ENCODE measurements at regions not wholly inside any gene's neighbourhood (a gene's known extent, or its start where the extent isn't known, plus 50 kb on each side); places are given as distances from the start of the nearest gene placed in this dataset.
"Not testable (repeated sequence)": the region's sequence is repeated elsewhere in the genome, so short reads cannot be mapped to it uniquely, and the experiment has no call there.

DNA sequence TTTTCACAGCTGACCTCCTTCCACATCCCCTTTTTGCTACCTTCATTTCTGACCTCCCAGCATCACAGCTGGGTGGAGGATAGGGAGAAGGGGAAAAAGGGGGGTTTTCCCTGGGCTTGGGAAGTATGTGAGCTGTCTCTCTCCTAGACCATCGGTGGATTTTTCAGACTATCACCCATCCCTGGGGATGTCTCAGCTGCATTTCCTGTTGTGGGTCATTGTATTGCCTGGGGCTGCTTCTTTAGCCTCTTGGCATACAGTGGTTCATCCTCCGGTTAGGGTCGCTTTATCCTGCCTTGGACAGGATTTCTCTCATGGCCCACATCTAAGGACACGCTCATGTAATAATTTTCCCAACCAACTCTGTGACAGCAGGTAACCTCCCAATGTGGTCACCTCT is 142.5 kb upstream of the ARG1 start:
- no peak for DNase-seq (ENCODE audit: low read depth)

GRCh38 chr6:131431718-131432117 is 141.3 kb upstream of the ARG1 start:
- no peak for DNase-seq (ENCODE audit: low read depth)

- no peak for DNase-seq (ENCODE audit: low read depth)
Measured at GRCh38 chr6:131433927-131434326, 139.1 kb upstream of the ARG1 start.

GRCh38 chr6:131436358-131436757 is 136.7 kb upstream of the ARG1 start:
- no peak for DNase-seq (ENCODE audit: low read depth)

GRCh38 chr6:131443014-131443413 is 130.0 kb upstream of the ARG1 start:
- no peak for DNase-seq (ENCODE audit: low read depth)

GRCh38 chr6:131443514-131443913 is 129.5 kb upstream of the ARG1 start:
- peak; percentile 28 for DNase-seq (ENCODE audit: low read depth)

GRCh38 chr6:131445356-131445755 is 127.7 kb upstream of the ARG1 start:
- not testable (repeated sequence) for DNase-seq (ENCODE audit: low read depth)

DNA sequence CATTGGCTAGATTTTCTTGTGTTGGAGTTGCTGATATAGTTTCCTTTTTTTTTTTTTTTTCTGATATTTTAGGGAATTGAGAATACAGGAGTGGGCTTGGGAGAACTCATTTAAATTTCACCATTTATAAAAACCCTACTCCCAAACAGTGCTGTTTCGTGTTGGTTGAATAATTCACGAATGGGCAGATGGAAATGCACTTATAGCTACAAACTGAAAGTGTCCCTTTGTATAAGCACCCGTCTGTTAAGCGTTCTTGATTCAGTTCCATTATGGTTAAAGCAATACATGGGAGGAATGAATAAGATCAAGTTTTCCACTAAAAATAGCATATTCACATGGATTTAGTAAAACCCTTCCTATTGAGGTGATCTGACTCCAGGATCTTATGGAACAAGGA is 122.2 kb upstream of the ARG1 start:
- no peak for DNase-seq (ENCODE audit: low read depth)

DNA sequence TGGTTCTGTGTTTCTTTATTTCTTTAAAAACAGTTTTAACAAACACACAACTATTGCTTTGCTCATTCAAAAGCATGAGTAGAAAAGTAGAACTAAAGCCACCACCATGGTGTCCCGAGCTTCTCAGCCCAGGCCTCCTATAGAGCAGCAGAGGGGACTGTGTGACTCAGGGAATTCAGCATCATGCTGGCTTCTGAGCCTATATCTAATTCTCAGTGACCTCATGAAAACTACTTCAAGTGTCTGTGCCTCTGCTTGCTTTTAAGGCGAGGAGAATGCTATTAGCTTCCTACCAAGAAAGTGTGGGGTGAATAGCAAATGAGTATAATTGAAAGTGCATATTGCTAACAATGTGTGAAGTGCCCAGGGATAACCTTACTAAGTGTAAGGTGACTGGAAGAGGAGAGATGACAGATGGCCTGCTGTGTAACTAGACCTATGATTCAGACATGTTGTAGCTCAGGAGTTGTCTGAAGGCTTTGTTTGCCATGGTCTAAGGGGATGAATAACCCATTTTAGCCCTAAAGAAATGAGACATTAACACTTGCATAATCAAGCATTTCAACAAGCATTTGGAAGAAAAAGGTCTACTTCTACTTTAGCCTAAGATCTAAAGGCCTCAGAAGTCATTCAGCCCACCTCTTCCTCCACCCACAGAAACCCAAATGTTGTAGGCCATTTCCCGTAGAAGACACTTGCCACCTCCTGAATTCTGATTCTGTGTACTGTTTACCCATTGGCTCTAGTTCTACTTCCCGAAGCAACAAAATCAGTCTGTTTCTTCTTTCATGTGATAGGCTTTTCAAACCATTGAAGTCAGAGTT is 121.5 kb upstream of the ARG1 start:
- no peak for DNase-seq (ENCODE audit: low read depth)

DNA sequence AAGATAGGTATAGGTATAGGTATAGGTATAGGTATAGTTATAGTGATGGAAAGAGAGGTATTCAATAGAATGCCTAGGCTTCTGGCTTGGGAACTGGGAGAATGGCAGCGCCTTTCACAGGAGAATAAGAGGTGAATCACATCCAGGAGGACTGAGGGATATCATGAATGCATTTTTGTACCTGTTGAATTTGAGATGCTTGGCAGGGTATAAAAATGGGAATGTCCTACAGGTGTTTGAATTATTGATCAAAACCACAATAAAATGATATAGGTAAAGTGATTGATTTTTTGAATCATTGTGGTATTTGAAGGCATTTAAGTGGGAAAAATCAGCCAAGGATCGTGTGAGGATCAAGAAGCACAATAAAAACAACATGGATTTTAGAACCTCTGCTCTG is 119.2 kb upstream of the ARG1 start:
- no peak for DNase-seq (ENCODE audit: low read depth)

DNA sequence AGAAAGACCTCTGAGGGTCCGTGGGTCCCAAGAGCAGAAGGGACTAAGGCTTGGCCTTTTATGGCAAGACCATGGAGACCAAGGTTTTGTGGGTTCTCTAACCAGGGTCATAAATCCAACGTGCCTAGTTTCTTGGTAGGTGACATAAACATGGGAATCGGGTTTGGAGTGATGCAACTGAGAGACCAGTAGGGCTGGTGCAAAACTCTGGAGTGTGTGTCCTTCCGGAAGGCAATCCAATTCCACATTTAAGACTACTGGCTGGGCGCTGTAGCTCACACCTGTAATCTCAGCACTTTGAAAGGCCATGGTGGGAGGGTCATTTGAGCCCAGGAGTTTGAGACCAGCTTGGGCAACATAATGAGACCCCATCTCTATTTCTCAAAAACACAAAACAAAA is 116.5 kb upstream of the ARG1 start:
- DNase-seq (ENCODE audit: low read depth) = no peak

GRCh38 chr6:131459005-131459404 is 114.0 kb upstream of the ARG1 start:
- no peak for DNase-seq (ENCODE audit: low read depth)

DNA sequence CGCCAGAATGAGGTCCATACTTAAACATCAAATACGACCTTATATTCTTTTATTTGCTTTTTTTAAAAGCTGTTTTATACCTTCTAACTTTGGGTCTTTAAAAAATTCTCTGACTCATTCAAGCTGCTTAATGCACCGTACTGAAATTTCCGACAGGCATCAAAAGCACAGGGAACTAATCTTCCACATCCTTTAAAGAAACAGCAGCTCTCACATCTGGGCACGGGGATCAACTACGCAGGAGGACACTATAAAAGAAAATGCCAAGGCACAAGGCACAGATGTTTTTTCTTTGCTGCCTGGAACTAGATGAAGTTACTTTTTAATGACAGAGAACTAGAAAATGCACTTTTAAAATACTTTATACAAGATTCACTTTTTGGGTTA is 112.4 kb upstream of the ARG1 start:
- no peak for DNase-seq (ENCODE audit: low read depth)

GRCh38 chr6:131469130-131469529 is 103.9 kb upstream of the ARG1 start:
- no peak for DNase-seq (ENCODE audit: low read depth)

- DNase-seq (ENCODE audit: low read depth) = no peak
Measured at GRCh38 chr6:131470534-131470933, 102.5 kb upstream of the ARG1 start.

- no peak for DNase-seq (ENCODE audit: low read depth)
Measured at GRCh38 chr6:131471331-131471730, 101.7 kb upstream of the ARG1 start.

DNA sequence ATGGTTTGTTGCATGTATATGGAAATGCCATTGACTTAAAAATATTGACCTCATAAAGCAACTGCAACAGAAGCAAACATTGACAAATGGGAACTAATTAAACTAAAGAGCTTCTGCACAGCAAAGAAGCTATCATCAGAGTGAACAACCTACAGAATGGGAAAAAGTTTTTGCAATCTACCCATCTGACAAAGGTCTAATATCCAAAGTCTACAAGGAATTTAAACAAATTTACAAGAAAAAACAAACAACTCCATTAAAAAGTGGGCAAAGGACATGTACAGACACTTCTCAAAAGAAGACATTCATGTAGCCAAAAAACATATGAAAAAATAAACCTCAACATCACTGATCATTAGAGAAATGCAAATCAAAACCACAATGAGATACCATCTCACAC is 99.7 kb upstream of the ARG1 start:
- DNase-seq (ENCODE audit: low read depth) = not testable (repeated sequence)

DNA sequence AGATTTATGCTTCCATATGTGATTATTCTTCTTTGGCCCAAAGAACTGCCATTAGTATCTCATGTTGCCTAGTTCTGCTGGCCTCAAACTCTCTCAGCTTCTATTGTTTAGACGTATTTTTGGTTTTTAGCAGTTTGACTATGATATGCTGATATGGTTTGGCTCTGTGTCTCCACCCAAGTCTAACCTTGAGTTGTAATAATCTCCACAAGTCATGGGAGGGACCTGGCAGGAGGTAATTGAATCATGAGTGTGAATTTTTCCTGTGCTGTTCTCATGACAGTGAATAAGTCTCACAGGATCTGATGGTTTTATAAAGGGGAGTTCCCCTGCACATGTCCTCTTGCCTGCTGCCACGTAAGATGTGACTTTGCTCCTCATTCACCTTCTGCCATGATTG is 96.7 kb upstream of the ARG1 start:
- no peak for DNase-seq (ENCODE audit: low read depth)

DNA sequence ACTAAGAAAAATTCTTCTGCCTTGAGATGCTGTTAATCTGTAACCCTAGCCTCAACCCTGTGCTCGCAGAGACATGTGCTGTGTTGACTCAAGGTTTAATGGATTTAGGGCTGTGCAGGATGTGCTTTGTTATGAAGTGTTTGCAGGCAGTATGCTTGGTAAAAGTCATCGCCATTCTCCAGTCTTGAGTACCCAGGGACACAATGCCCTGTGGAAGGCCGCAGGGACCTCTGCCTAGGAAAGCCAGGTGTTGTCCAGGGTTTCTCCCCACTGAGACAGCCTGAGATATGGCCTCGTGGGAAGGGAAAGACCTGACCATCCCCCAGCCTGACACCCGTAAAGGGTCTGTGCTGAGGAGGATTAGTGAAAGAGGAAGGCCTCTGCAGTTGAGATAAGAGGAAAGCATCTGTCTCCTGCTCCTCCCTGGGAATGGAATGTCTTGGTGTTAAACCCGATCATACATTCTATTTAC is 94.2 kb upstream of the ARG1 start:
- not testable (repeated sequence) for DNase-seq (ENCODE audit: low read depth)

DNA sequence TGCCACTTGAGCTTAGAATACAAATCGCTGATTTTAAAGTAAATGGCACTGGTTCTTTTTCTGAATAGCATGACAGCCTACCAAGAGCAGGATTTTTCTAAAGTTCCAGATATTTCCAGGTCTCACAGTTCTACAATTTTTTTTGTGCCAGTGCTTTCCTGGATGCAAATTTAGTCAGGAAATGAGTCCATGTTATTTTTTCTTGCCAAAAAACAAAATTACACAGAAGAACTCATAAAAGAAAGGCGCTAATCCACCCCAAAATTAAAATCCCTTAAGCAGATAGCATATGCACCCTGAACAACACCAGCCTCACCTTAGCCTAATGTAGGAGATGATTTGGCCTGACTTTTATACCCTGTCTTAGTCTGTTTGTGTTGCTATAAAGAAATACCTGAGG is 86.4 kb upstream of the ARG1 start:
- no peak for DNase-seq (ENCODE audit: low read depth)

DNA sequence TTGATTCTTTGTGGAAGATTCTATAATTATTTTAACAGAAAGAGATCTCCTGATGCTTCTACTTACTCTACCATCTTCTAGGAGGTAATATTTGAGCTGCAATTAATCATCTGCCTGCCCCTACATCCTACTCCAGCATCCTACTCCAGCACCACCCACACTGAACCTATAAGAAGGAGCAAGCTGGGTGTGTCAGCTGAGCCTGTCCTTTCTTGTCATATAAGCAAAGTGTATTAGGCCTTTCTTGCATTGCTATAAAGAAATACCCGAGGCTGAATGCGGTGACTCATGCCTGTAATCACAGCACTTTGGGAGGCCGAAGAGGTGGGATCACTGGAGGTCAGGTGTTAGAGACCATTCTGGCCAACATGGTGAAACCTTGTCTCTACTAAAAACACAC is 84.2 kb upstream of the ARG1 start:
- DNase-seq (ENCODE audit: low read depth) = no peak

GRCh38 chr6:131490441-131490840 is 82.6 kb upstream of the ARG1 start:
- DNase-seq (ENCODE audit: low read depth) = no peak

DNA sequence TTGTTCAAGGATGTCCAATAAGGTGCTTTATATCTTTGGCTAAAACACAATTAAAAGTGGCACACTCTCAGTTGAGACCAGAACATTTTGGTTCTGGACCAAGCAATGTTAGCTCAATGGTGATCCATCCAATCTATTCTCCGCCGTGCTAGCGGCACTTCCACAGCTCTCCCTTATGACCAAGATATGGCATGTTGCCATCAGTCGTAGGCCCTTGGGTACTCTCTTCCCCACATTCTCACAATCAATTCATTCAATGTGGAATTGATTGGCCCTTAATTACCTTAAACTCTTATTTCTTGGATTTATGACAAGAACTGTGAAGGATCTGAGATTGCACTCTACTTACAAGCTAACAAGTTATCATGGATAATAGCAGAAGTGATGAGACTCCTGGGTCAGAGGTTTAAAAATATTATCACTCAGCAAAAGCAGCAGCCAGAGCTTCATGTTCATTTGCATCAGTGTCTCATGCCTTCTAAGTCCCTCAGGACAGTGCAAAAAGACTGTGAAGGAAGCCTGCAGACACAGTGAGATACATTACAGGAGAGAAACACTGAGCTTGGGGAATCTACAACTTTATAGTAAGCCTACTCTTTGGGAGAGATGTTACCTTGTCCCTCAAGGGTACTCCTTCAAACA is 80.0 kb upstream of the ARG1 start:
- no peak for DNase-seq (ENCODE audit: low read depth)

DNA sequence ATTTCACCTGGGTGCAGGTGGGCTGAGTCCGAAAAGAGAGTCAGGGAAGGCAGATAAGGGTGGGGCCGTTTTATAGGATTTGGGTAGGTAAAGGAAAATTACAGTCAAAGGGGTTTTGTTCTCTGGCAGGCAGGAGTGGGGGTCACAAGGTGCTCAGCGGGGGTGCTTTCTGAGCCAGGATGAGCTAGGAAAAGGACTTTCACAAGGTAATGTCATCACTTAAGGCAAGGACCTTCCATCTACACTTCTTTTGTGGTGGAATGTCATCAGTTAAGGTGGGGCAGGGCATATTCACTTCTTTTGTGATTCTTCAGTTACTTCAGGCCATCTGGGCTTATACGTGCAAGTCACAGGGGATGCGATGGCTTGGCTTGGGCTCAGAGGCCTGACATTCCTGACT is 68.6 kb upstream of the ARG1 start:
- DNase-seq (ENCODE audit: low read depth) = not testable (repeated sequence)
